ENCODE measurements at regions not wholly inside any gene's neighbourhood (a gene's known extent, or its start where the extent isn't known, plus 50 kb on each side); places are given as distances from the start of the nearest gene placed in this dataset.

GRCh38 chr4:123870216-123870876, 473.8 kb downstream of the SPRY1 start:
- peak in 1 of 2 donors; percentile 12 for DNase-seq (ENCODE audit: low read depth in 2 of 2)

GRCh38 chr4:123871341-123871740, 474.7 kb downstream of the SPRY1 start:
- DNase-seq (ENCODE audit: low read depth in 2 of 2), result no peak

GRCh38 chr4:123874063-123874462, 477.5 kb downstream of the SPRY1 start:
- DNase-seq (ENCODE audit: low read depth in 2 of 2), result no peak

- no peak for DNase-seq (ENCODE audit: low read depth in 2 of 2)
Measured at GRCh38 chr4:123876143-123876542, 479.5 kb downstream of the SPRY1 start.

- DNase-seq (ENCODE audit: low read depth in 2 of 2), result peak in 1 of 2 donors; percentile 7
Measured at GRCh38 chr4:123876671-123877101, 480.1 kb downstream of the SPRY1 start.

- DNase-seq (ENCODE audit: low read depth in 2 of 2), result peak in 1 of 2 donors; percentile 20
Measured at GRCh38 chr4:123877551-123877950, 481.0 kb downstream of the SPRY1 start.

- no peak for DNase-seq (ENCODE audit: low read depth in 2 of 2)
Measured at GRCh38 chr4:123878976-123879375, 482.4 kb downstream of the SPRY1 start.

- no peak for DNase-seq (ENCODE audit: low read depth in 2 of 2)
Measured at GRCh38 chr4:123880631-123881030, 484.0 kb downstream of the SPRY1 start.

GRCh38 chr4:123884922-123885321, 488.3 kb downstream of the SPRY1 start:
- DNase-seq (ENCODE audit: low read depth in 2 of 2), result no peak

- peak; percentile 47 to 76 for DNase-seq (ENCODE audit: low read depth in 2 of 2)
Measured at GRCh38 chr4:123889507-123889906, 492.9 kb downstream of the SPRY1 start.

GRCh38 chr4:123890889-123891288, 494.3 kb downstream of the SPRY1 start:
- DNase-seq (ENCODE audit: low read depth in 2 of 2), result no peak

- DNase-seq (ENCODE audit: low read depth in 2 of 2), result no peak
Measured at GRCh38 chr4:123891881-123892280, 495.3 kb downstream of the SPRY1 start.

GRCh38 chr4:123892368-123892976, 495.9 kb downstream of the SPRY1 start:
- DNase-seq (ENCODE audit: low read depth in 2 of 2), result peak in 1 of 2 donors; percentile 68

GRCh38 chr4:123893011-123893981, 496.7 kb downstream of the SPRY1 start:
- DNase-seq (ENCODE audit: low read depth in 2 of 2), result peak; percentile 26 to 86

- DNase-seq (ENCODE audit: low read depth in 2 of 2), result peak; percentile 10 to 55
Measured at GRCh38 chr4:123896446-123897071, 500.0 kb downstream of the SPRY1 start.

- DNase-seq (ENCODE audit: low read depth in 2 of 2), result peak; percentile 62 to 72
Measured at GRCh38 chr4:123898946-123899666, 502.5 kb downstream of the SPRY1 start.

- DNase-seq (ENCODE audit: low read depth in 2 of 2), result no peak
Measured at GRCh38 chr4:123904882-123905281, 508.3 kb downstream of the SPRY1 start.

- no peak for DNase-seq (ENCODE audit: low read depth in 2 of 2)
Measured at GRCh38 chr4:123913598-123913997, 517.0 kb downstream of the SPRY1 start.

- no peak for DNase-seq (ENCODE audit: low read depth in 2 of 2)
Measured at GRCh38 chr4:123916821-123917220, 520.2 kb downstream of the SPRY1 start.

- DNase-seq (ENCODE audit: low read depth in 2 of 2), result no peak
Measured at GRCh38 chr4:123919576-123920098, 523.0 kb downstream of the SPRY1 start.

- DNase-seq (ENCODE audit: low read depth in 2 of 2), result no peak
Measured at GRCh38 chr4:123921339-123921738, 524.7 kb downstream of the SPRY1 start.
